ENCODE measurements at regions not wholly inside any gene's neighbourhood (a gene's known extent, or its start where the extent isn't known, plus 50 kb on each side); places are given as distances from the start of the nearest gene placed in this dataset.

- DNase-seq (ENCODE audit: low spot score): no peak
- TF ChIP-seq CTCF (IDR thresholded peaks at IDR 0.05): no peak
- no peak for ATAC-seq (ENCODE audit: low FRiP score)
Measured at GRCh38 chr14:98103705-98104104, 1168.3 kb downstream of the BCL11B start.

GRCh38 chr14:98109326-98109725 is 1162.7 kb downstream of the BCL11B start:
- no peak for TF ChIP-seq CTCF (IDR thresholded peaks at IDR 0.05)
- ATAC-seq (ENCODE audit: low FRiP score): no peak
- no peak for DNase-seq (ENCODE audit: low spot score)

DNA sequence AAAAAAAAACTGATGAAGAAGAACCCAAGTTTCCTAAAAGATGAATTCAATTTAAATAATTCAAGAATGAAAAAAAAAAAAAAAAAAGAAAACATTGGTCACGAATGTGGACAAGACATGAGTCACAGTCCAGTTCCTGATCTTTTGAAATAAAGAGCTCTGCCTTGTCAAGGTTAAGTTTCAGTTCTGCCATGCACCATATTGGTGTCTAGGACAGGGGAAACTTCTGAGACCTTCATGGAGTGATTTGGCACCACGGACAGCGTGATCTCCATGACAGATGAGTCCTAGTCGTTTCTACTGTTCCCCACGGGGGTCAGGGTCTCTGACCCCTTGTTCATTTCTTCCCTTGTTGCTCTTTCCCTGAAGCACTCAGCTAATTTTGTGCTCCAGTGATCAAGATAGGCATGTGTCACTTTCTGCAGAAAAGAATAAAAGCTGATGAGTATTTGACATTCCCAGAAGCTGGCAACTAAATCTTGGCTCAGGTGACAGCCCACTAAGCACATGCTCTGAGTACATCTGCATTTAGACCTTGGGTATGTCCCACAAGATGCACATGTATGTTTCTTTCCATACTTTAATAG is 1159.7 kb downstream of the BCL11B start:
- ATAC-seq (ENCODE audit: low FRiP score): no peak
- no peak for TF ChIP-seq CTCF (IDR thresholded peaks at IDR 0.05)
- DNase-seq (ENCODE audit: low spot score): no peak

DNA sequence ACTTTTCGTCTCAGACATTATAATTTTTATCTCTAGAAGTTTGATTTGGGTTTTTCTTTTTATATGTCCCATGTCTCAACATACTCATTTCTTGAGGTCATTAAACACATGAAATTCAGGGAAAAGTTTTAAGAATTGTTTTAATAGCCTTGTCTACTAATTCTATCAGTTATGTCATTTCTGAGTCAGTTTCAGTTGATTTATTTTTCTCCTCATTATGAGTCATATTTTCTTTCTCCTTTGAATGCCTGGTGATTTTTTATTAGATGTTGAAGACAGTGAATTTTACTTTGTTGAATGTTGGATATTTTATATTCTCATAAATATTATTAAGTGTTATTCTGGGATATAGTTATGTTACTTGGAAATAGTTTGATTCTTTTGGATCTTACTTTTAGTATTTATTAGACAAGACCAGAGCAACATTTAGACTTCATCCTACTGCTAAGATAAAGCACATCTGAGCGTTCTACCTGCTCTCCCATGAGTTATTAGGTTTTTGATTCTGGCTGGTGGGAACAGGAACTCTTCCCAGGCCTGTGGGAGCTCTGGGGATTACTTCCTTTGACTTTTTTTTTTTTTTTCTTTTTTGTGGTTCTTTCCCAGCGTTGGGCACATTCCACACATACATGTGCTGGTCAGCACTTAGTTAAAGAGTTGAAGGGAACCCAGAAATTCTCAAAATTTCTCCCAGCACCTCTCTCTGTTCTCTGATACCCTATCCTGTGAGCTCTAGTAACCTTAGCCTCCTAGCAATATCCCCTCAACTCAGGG is 1157.7 kb downstream of the BCL11B start:
- DNase-seq (ENCODE audit: low spot score) (no peak), ATAC-seq (ENCODE audit: low FRiP score) (no peak)
- no peak for TF ChIP-seq CTCF (IDR thresholded peaks at IDR 0.05)

DNA sequence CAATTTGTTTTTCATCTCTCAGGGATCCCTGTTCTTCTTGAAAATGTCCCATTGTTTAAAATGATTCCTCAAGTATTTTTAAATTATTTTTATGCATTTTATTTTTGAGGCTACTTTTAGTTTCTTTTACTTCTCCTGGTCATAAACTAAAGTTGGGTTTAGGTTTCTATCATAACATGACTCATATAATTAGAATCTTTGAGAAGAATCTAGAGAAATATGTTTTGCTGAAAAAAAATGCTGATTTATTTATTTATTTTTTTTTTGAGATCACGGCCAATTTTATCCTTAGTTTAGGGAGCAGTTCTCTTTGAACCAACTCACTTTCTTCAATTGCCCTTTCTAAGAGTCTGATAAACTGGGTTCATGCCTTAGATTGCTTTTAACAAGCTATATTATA is 1157.1 kb downstream of the BCL11B start:
- DNase-seq (ENCODE audit: low spot score) (no peak), ATAC-seq (ENCODE audit: low FRiP score) (no peak)
- no peak for TF ChIP-seq CTCF (IDR thresholded peaks at IDR 0.05)

- DNase-seq (ENCODE audit: low spot score): no peak
- TF ChIP-seq CTCF (IDR thresholded peaks at IDR 0.05): no peak
- no peak for ATAC-seq (ENCODE audit: low FRiP score)
Measured at GRCh38 chr14:98118749-98119148, 1153.2 kb downstream of the BCL11B start.

DNA sequence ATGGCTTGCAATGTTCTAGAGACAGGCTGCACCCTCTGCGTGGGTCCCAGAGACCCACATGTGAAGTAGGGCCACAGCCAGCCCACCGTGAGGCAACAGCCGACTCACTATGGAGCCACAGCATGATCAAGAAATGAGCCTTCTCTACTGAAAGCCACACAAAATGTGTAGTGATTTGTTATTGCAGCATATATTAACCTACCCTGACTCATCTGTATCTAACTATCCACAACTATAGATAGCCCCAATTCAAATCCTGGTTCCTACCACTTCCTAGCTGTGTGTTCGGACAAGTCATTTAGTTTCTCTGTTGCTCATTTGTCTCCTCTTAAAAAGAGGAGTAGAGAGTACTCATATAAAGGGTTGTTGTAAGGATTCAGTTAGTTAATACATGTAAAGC is 1152.3 kb downstream of the BCL11B start:
- no peak for ATAC-seq (ENCODE audit: low FRiP score)
- DNase-seq (ENCODE audit: low spot score): no peak
- no peak for TF ChIP-seq CTCF (IDR thresholded peaks at IDR 0.05)

Data from omental fat pad (tissue), 3 donors.